ENCODE measurements at regions not wholly inside any gene's neighbourhood (a gene's known extent, or its start where the extent isn't known, plus 50 kb on each side); places are given as distances from the start of the nearest gene placed in this dataset.
"Not testable (repeated sequence)": the region's sequence is repeated elsewhere in the genome, so short reads cannot be mapped to it uniquely, and the experiment has no call there.

- DNase-seq: no peak
Measured at GRCh38 chr11:110866081-110866480, 153.8 kb upstream of the ARHGAP20 start.

GRCh38 chr11:110862407-110862806, 150.2 kb upstream of the ARHGAP20 start:
- DNase-seq: no peak

GRCh38 chr11:110860461-110860860, 148.2 kb upstream of the ARHGAP20 start:
- DNase-seq: no peak

- no peak for DNase-seq
Measured at GRCh38 chr11:110859998-110860397, 147.8 kb upstream of the ARHGAP20 start.

- no peak for DNase-seq
Measured at GRCh38 chr11:110859240-110859840, 147.1 kb upstream of the ARHGAP20 start.

GRCh38 chr11:110858547-110858921, 146.3 kb upstream of the ARHGAP20 start:
- DNase-seq: no peak

- DNase-seq: no peak
Measured at GRCh38 chr11:110857892-110858546, 145.8 kb upstream of the ARHGAP20 start.

GRCh38 chr11:110856996-110857812, 145.0 kb upstream of the ARHGAP20 start:
- no peak for DNase-seq

- DNase-seq: no peak
Measured at GRCh38 chr11:110856340-110856739, 144.1 kb upstream of the ARHGAP20 start.

GRCh38 chr11:110855191-110855590, 143.0 kb upstream of the ARHGAP20 start:
- no peak for DNase-seq

- DNase-seq: peak in 1 of 2 donors; percentile 31
Measured at GRCh38 chr11:110852921-110853490, 140.8 kb upstream of the ARHGAP20 start.

- DNase-seq: no peak
Measured at GRCh38 chr11:110850846-110851245, 138.6 kb upstream of the ARHGAP20 start.

- not testable (repeated sequence) for DNase-seq
Measured at GRCh38 chr11:110843053-110843452, 130.8 kb upstream of the ARHGAP20 start.

- no peak for DNase-seq
Measured at GRCh38 chr11:110838808-110839207, 126.6 kb upstream of the ARHGAP20 start.

GRCh38 chr11:110837603-110838002, 125.4 kb upstream of the ARHGAP20 start:
- DNase-seq: peak in 1 of 2 donors; percentile 51

GRCh38 chr11:110835106-110835505, 122.9 kb upstream of the ARHGAP20 start:
- DNase-seq: peak in 1 of 2 donors; percentile 43

- no peak for DNase-seq
Measured at GRCh38 chr11:110833033-110833484, 120.8 kb upstream of the ARHGAP20 start.

GRCh38 chr11:110832539-110832938, 120.3 kb upstream of the ARHGAP20 start:
- no peak for DNase-seq

GRCh38 chr11:110832080-110832479, 119.8 kb upstream of the ARHGAP20 start:
- no peak for DNase-seq

GRCh38 chr11:110830747-110831146, 118.5 kb upstream of the ARHGAP20 start:
- no peak for DNase-seq

- no peak for DNase-seq
Measured at GRCh38 chr11:110830344-110830743, 118.1 kb upstream of the ARHGAP20 start.

GRCh38 chr11:110829873-110830272, 117.6 kb upstream of the ARHGAP20 start:
- DNase-seq: no peak

- no peak for DNase-seq
Measured at GRCh38 chr11:110828086-110828485, 115.8 kb upstream of the ARHGAP20 start.
